ENCODE measurements at regions not wholly inside any gene's neighbourhood (a gene's known extent, or its start where the extent isn't known, plus 50 kb on each side); places are given as distances from the start of the nearest gene placed in this dataset.

DNA sequence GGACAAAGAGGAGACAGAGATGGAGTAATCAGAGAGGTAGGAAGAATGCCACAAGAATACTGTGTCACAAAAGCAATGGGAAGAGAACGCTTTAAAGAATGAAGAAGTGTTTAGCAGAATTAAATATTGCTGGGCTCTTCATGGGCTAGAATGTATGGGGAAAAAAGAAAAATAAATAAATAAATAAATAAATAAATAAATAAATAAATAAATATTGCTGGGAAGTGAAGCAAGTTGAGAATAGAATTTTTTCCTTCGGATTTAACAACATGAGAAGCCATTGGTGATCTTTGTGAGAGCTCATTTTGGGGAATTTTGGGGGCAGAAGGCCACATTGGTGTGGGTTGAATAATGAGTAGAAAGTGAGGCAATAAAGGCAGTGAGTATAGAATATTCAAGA, 59.7 kb upstream of the FRMPD3 start:
- TF ChIP-seq, protein P1, sequence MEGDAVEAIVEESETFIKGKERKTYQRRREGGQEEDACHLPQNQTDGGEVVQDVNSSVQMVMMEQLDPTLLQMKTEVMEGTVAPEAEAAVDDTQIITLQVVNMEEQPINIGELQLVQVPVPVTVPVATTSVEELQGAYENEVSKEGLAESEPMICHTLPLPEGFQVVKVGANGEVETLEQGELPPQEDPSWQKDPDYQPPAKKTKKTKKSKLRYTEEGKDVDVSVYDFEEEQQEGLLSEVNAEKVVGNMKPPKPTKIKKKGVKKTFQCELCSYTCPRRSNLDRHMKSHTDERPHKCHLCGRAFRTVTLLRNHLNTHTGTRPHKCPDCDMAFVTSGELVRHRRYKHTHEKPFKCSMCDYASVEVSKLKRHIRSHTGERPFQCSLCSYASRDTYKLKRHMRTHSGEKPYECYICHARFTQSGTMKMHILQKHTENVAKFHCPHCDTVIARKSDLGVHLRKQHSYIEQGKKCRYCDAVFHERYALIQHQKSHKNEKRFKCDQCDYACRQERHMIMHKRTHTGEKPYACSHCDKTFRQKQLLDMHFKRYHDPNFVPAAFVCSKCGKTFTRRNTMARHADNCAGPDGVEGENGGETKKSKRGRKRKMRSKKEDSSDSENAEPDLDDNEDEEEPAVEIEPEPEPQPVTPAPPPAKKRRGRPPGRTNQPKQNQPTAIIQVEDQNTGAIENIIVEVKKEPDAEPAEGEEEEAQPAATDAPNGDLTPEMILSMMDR (conservative IDR thresholded peaks at IDR 0.05 in 1 of 2, IDR thresholded peaks at IDR 0.05 in 1 of 2; ENCODE audit: extremely low read depth in 1 of 2, insufficient read depth in 1 of 2, low read depth in 1 of 2, low read length in 2 of 2), result no peak
- TF ChIP-seq EZH2 (IDR thresholded peaks at IDR 0.05; ENCODE audit: borderline replicate concordance, low read length), result no peak

Data from mammary epithelial cell (primary cell).